ENCODE measurements at regions not wholly inside any gene's neighbourhood (a gene's known extent, or its start where the extent isn't known, plus 50 kb on each side); places are given as distances from the start of the nearest gene placed in this dataset.

DNA sequence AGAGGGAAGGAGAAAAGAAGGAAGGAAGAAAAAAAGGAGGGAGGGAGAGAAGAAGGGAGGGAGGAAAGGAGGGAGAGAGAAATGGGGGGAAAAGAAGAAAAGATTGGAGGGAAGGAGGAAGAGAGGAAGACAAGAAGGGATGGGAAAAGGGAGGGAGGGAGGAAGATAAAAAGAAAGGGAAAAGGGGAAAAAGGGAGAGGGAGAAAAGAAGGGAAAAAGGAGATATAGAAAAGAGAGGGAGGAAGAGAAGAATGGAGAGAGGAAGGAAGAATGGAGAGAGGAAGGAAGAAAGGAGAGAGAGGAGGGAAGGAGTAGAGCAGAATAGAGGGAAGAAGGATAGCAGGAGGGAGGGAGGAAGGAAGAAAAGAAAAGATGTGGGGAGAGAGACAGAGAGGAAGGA lies 334.6 kb downstream of the TSHZ3 start:
- H4K8ac ChIP-seq (replicated peaks; ENCODE audit: insufficient read length, low read depth, low read length): no peak overlapping the region
- no peak overlapping the region for H4K91ac ChIP-seq (ENCODE audit: insufficient read length, low read depth, low read length)
- Mint-ChIP-seq H3K27me3 (ENCODE audit: low read depth) (peaks cover 1% of the 10 kb centered on the region; the same call in 1 of the 2 replicates), H3K4me1 (no peaks in the 10 kb centered on the region), H3K4me3 (no peak overlapping the region), H3K9me3 (peaks cover 0 to 3% of the 10 kb centered on the region in 2 experiments; a peak in 2 of 5 replicates), H3K36me3 (ENCODE audit: insufficient read depth in 1 of 3, low read depth in 3 of 3) (no peaks in the 10 kb centered on the region), H3K27ac (no peak overlapping the region)
- H3K23me2 ChIP-seq (ENCODE audit: insufficient read length, low read depth, low read length, poor library complexity, severe bottlenecking): no peaks in the 10 kb centered on the region
- no peak overlapping the region for H3T11ph ChIP-seq (ENCODE audit: low read length)
- no peak overlapping the region for H3K23ac ChIP-seq (ENCODE audit: insufficient read length, low read depth, low read length)
- no peak overlapping the region for H3K18ac ChIP-seq (ENCODE audit: insufficient read length, low read depth, low read length)
- TF ChIP-seq, protein P1, sequence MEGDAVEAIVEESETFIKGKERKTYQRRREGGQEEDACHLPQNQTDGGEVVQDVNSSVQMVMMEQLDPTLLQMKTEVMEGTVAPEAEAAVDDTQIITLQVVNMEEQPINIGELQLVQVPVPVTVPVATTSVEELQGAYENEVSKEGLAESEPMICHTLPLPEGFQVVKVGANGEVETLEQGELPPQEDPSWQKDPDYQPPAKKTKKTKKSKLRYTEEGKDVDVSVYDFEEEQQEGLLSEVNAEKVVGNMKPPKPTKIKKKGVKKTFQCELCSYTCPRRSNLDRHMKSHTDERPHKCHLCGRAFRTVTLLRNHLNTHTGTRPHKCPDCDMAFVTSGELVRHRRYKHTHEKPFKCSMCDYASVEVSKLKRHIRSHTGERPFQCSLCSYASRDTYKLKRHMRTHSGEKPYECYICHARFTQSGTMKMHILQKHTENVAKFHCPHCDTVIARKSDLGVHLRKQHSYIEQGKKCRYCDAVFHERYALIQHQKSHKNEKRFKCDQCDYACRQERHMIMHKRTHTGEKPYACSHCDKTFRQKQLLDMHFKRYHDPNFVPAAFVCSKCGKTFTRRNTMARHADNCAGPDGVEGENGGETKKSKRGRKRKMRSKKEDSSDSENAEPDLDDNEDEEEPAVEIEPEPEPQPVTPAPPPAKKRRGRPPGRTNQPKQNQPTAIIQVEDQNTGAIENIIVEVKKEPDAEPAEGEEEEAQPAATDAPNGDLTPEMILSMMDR (conservative IDR thresholded peaks at IDR 0.05): no peak
- H4K20me1 ChIP-seq (ENCODE audit: control insufficient read depth, insufficient read depth, insufficient read length): no peaks in the 10 kb centered on the region
- no peak overlapping the region for H2BK120ac ChIP-seq (ENCODE audit: low read depth, low read length, poor library complexity, severe bottlenecking)
- no peak overlapping the region for H3K4me2 ChIP-seq (ENCODE audit: insufficient read depth, insufficient read length, low read length)
- no peaks in the 10 kb centered on the region for H3K27me3 ChIP-seq (ENCODE audit: insufficient read depth, low read length)
- no peak overlapping the region for H3K4ac ChIP-seq (ENCODE audit: low read depth, low read length)
- H2BK12ac ChIP-seq (ENCODE audit: insufficient read length, low read depth, low read length): no peak overlapping the region
- H3K27ac ChIP-seq (ENCODE audit: insufficient read length, low read depth, low read length): no peak overlapping the region
- H3K79me2 ChIP-seq (ENCODE audit: insufficient read depth, low read length): no peaks in the 10 kb centered on the region
- no peak overlapping the region for H3K9ac ChIP-seq (ENCODE audit: extremely low read depth, insufficient read length, low read length)
- no peak overlapping the region for H2AK5ac ChIP-seq (ENCODE audit: insufficient read length, low read length)
- no peak overlapping the region for H4K5ac ChIP-seq (ENCODE audit: insufficient read length, low read depth, low read length)
- no peak overlapping the region for H2BK15ac ChIP-seq (ENCODE audit: low read depth, low read length)
- no peak overlapping the region for H3K14ac ChIP-seq (ENCODE audit: insufficient read depth, low read length)
- no peak overlapping the region for H2BK20ac ChIP-seq (ENCODE audit: low read depth, low read length, poor library complexity, severe bottlenecking)
- H2BK5ac ChIP-seq (ENCODE audit: insufficient read length, low read length): no peak overlapping the region
- no peak overlapping the region for H3K56ac ChIP-seq (ENCODE audit: insufficient read length, low read depth, low read length)
- no peak overlapping the region for H2AFZ ChIP-seq (ENCODE audit: low read length)
- no peaks in the 10 kb centered on the region for H3K4me1 ChIP-seq (ENCODE audit: insufficient read depth, low read length)
- no peaks in the 10 kb centered on the region for H3K79me1 ChIP-seq (ENCODE audit: insufficient read depth, low read depth, low read length, poor library complexity, severe bottlenecking)
- DNase-seq: no peak
- no peaks in the 10 kb centered on the region for H3K9me3 ChIP-seq (ENCODE audit: control insufficient read depth, low read depth, low read length)

Measured in H9 (cell line).